Chondrocyte (in vitro differentiated cells): ENCODE measurements at regions not wholly inside any gene's neighbourhood (a gene's known extent, or its start where the extent isn't known, plus 50 kb on each side); places are given as distances from the start of the nearest gene placed in this dataset.
"Not testable (repeated sequence)": the region's sequence is repeated elsewhere in the genome, so short reads cannot be mapped to it uniquely, and the experiment has no call there.

Experiments
- DNase-seq: peaks from one replicate; pipeline ENCODE4 v3.0.0; 2021; ENCODE audit warnings: mixed read lengths, low spot score
- H3K27ac Mint-ChIP-seq: one replicate; pipeline ENCODE4 v1.8.0; 2021; ENCODE audit warnings: mild to moderate bottlenecking, moderate library complexity, mixed read lengths; ENCODE audit not compliant: unreplicated experiment
- H3K27me3 Mint-ChIP-seq: 2 replicates; pipeline ENCODE4 v1.8.0; 2021; ENCODE audit warnings: low read depth, mixed read lengths
- H3K36me3 Mint-ChIP-seq: 2 replicates; pipeline ENCODE4 v1.8.0; 2021; ENCODE audit warnings: low read depth, mixed read lengths
- H3K4me1 Mint-ChIP-seq: 2 replicates; pipeline ENCODE4 v1.8.0; 2021; ENCODE audit warnings: low read depth, mild to moderate bottlenecking, mixed read lengths
- H3K4me3 Mint-ChIP-seq: one replicate; pipeline ENCODE4 v1.8.0; 2021; ENCODE audit warnings: mild to moderate bottlenecking, moderate library complexity, mixed read lengths; ENCODE audit not compliant: unreplicated experiment
- H3K9me3 Mint-ChIP-seq: 2 replicates; pipeline ENCODE4 v1.8.0; 2021; ENCODE audit warnings: low read depth, mixed read lengths
- CTCF ChIP-seq: fragments of 200-600 bp; sonication (generic); IDR thresholded peaks from 2 replicates; pipeline ENCODE4 v1.5.0; 2021; ENCODE audit warnings: antibody characterized with exemption, mild to moderate bottlenecking, moderate library complexity

- no peaks in the 10 kb centered on the region for H3K9me3 Mint-ChIP-seq
- H3K4me1 Mint-ChIP-seq: no peaks in the 10 kb centered on the region
- H3K27ac Mint-ChIP-seq: no peak overlapping the region
- DNase-seq: no peak
- no peak overlapping the region for H3K4me3 Mint-ChIP-seq
- H3K36me3 Mint-ChIP-seq: no peaks in the 10 kb centered on the region
- no peaks in the 10 kb centered on the region for H3K27me3 Mint-ChIP-seq
- TF ChIP-seq CTCF: no peak
Measured at GRCh38 chr17:70327279-70327678, 157.9 kb downstream of the KCNJ2 start.

GRCh38 chr17:70327723-70328122 is 158.4 kb downstream of the KCNJ2 start:
- H3K27ac Mint-ChIP-seq: no peak overlapping the region
- H3K4me1 Mint-ChIP-seq: no peaks in the 10 kb centered on the region
- no peak overlapping the region for H3K4me3 Mint-ChIP-seq
- no peaks in the 10 kb centered on the region for H3K27me3 Mint-ChIP-seq
- TF ChIP-seq CTCF: no peak
- DNase-seq: no peak
- H3K36me3 Mint-ChIP-seq: no peaks in the 10 kb centered on the region
- H3K9me3 Mint-ChIP-seq: no peaks in the 10 kb centered on the region

- TF ChIP-seq CTCF: no peak
- no peak overlapping the region for H3K4me3 Mint-ChIP-seq
- H3K36me3 Mint-ChIP-seq: no peaks in the 10 kb centered on the region
- no peaks in the 10 kb centered on the region for H3K4me1 Mint-ChIP-seq
- no peak for DNase-seq
- H3K27me3 Mint-ChIP-seq: peaks cover 3% of the 10 kb centered on the region
- H3K27ac Mint-ChIP-seq: no peak overlapping the region
- H3K9me3 Mint-ChIP-seq: no peaks in the 10 kb centered on the region
Measured at GRCh38 chr17:70329721-70330120, 160.4 kb downstream of the KCNJ2 start.

GRCh38 chr17:70331066-70331465 is 161.7 kb downstream of the KCNJ2 start:
- not testable (repeated sequence) for H3K4me1 Mint-ChIP-seq, H3K27ac Mint-ChIP-seq, DNase-seq, H3K36me3 Mint-ChIP-seq, H3K9me3 Mint-ChIP-seq, H3K4me3 Mint-ChIP-seq, H3K27me3 Mint-ChIP-seq

- H3K4me1 Mint-ChIP-seq: no peaks in the 10 kb centered on the region
- no peak overlapping the region for H3K4me3 Mint-ChIP-seq
- no peaks in the 10 kb centered on the region for H3K9me3 Mint-ChIP-seq
- DNase-seq: no peak
- H3K27ac Mint-ChIP-seq: no peak overlapping the region
- TF ChIP-seq CTCF: no peak
- peaks cover 3% of the 10 kb centered on the region for H3K27me3 Mint-ChIP-seq
- no peaks in the 10 kb centered on the region for H3K36me3 Mint-ChIP-seq
Measured at GRCh38 chr17:70332356-70333210, 163.3 kb downstream of the KCNJ2 start.

GRCh38 chr17:70336411-70336810 is 167.1 kb downstream of the KCNJ2 start:
- Mint-ChIP-seq H3K36me3 (no peaks in the 10 kb centered on the region), H3K9me3 (no peaks in the 10 kb centered on the region), H3K27me3 (peaks cover 5% of the 10 kb centered on the region), H3K4me1 (no peaks in the 10 kb centered on the region), H3K4me3 (no peak overlapping the region), H3K27ac (no peak overlapping the region)
- no peak for DNase-seq
- no peak for TF ChIP-seq CTCF
